Neuronal stem cell (in vitro differentiated cells): ENCODE measurements at regions not wholly inside any gene's neighbourhood (a gene's known extent, or its start where the extent isn't known, plus 50 kb on each side); places are given as distances from the start of the nearest gene placed in this dataset.
A peak's percentile ranks its signal among the peaks of the same experiment; 100 is the strongest.

Experiments used
- DNase-seq: peaks from one replicate; pipeline ENCODE4 v3.0.0-alpha.2; 2013; ENCODE audit warnings: low spot score
- H2AFZ ChIP-seq: one replicate; pipeline ENCODE4 v1.6.1; 2013; ENCODE audit warnings: mild to moderate bottlenecking, low read length, inconsistent platforms
- H2AK5ac ChIP-seq: 2 replicates; pipeline ENCODE4 v1.6.1; 2013; ENCODE audit warnings: low read depth, mild to moderate bottlenecking, inconsistent platforms, low read length, moderate library complexity, mixed read lengths
- H2BK120ac ChIP-seq: 2 replicates; pipeline ENCODE4 v1.6.1; 2013; ENCODE audit warnings: low read depth, mild to moderate bottlenecking, inconsistent platforms, low read length, moderate library complexity, mixed read lengths
- H2BK12ac ChIP-seq: one replicate; pipeline ENCODE4 v1.6.1; 2013; ENCODE audit warnings: low read length, inconsistent platforms
- H2BK15ac ChIP-seq: 2 replicates; pipeline ENCODE4 v1.6.1; 2013; ENCODE audit warnings: mild to moderate bottlenecking, low read length, inconsistent platforms, mixed read lengths
- H2BK5ac ChIP-seq: one replicate; pipeline ENCODE4 v1.6.1; 2013; ENCODE audit warnings: inconsistent platforms, mild to moderate bottlenecking, low read length, moderate library complexity
- H3K14ac ChIP-seq: one replicate; pipeline ENCODE4 v1.6.1; 2013; ENCODE audit warnings: low read length, inconsistent platforms
- H3K18ac ChIP-seq: 2 replicates; pipeline ENCODE4 v1.6.1; 2013; ENCODE audit warnings: low read length, inconsistent platforms
- H3K23ac ChIP-seq: 2 replicates; pipeline ENCODE4 v1.6.1; 2013; ENCODE audit warnings: low read depth, mild to moderate bottlenecking, mixed read lengths, low read length, inconsistent platforms; ENCODE audit not compliant: poor library complexity
- H3K27ac ChIP-seq: replicated peaks from 3 replicates; pipeline ENCODE4 v1.5.1; 2013; ENCODE audit warnings: low read length, inconsistent platforms
- H3K27me3 ChIP-seq, 3 experiments: 2 replicates each; pipeline ENCODE4 v1.6.1; 2013; ENCODE audit warnings: low read length in 3 of 3, mild to moderate bottlenecking in 2 of 3, inconsistent platforms in 1 of 3, low read depth in 1 of 3, mixed read lengths in 1 of 3, moderate library complexity in 1 of 3; ENCODE audit not compliant: control insufficient read depth in 3 of 3, insufficient read depth in 3 of 3
- H3K36me3 ChIP-seq, 2 donors: replicated peaks in 1 of 2; 2 replicates each; pipeline ENCODE4 v1.6.1; 2013; ENCODE audit warnings: low read length in 2 of 2; ENCODE audit not compliant: control insufficient read depth in 2 of 2, insufficient read depth in 2 of 2
- H3K4ac ChIP-seq: 2 replicates; pipeline ENCODE4 v1.6.1; 2013; ENCODE audit warnings: inconsistent platforms, mild to moderate bottlenecking, low read length, moderate library complexity
- H3K4me1 ChIP-seq, 2 donors: 1 replicate in 1 of 2; 2 replicates in 1 of 2; pipeline ENCODE4 v1.6.1; 2013; ENCODE audit warnings: low read length in 2 of 2, low read depth in 1 of 2; ENCODE audit not compliant: control insufficient read depth in 2 of 2, insufficient read depth in 1 of 2
- H3K4me2 ChIP-seq: one replicate; pipeline ENCODE4 v1.6.1; 2013; ENCODE audit warnings: mild to moderate bottlenecking, low read length, inconsistent platforms; ENCODE audit not compliant: insufficient read depth, poor library complexity, severe bottlenecking
- H3K4me3 ChIP-seq, 2 donors: 2 replicates each; pipeline ENCODE4 v1.5.1; 2013; ENCODE audit warnings: low read length in 2 of 2, mild to moderate bottlenecking in 2 of 2, inconsistent platforms in 1 of 2, moderate library complexity in 1 of 2
- H3K79me1 ChIP-seq: one replicate; pipeline ENCODE4 v1.6.1; 2013; ENCODE audit warnings: low read depth, mild to moderate bottlenecking, inconsistent platforms, low read length, moderate library complexity
- H3K9ac ChIP-seq: one replicate; pipeline ENCODE4 v1.6.1; 2013; ENCODE audit warnings: mild to moderate bottlenecking, low read depth, low read length, inconsistent platforms; ENCODE audit not compliant: poor library complexity
- H3K9me3 ChIP-seq, 2 donors: replicated peaks in 1 of 2; 2 replicates each; pipeline versions ENCODE3 to v1.6.1; 2013; ENCODE audit warnings: low read length in 2 of 2, mild to moderate bottlenecking in 2 of 2, inconsistent platforms in 1 of 2, low read depth in 1 of 2, mixed read lengths in 1 of 2, moderate library complexity in 1 of 2; ENCODE audit not compliant: control insufficient read depth in 2 of 2, insufficient read depth in 1 of 2
- H4K8ac ChIP-seq: one replicate; pipeline ENCODE4 v1.6.1; 2013; ENCODE audit warnings: low read depth, mild to moderate bottlenecking, inconsistent platforms, low read length, moderate library complexity
- H4K91ac ChIP-seq: one replicate; pipeline ENCODE4 v1.6.1; 2013; ENCODE audit warnings: low read length, low read depth, mild to moderate bottlenecking, inconsistent platforms; ENCODE audit not compliant: poor library complexity
- WGBS, 2 donors: extraction: QIAGEN DNeasy Blood & Tissue Kit; methylation state at CpG; one replicate each; pipeline ENCODE4 v1.1.7; 2013; ENCODE audit warnings: missing lambda C conversion rate in 2 of 2, mixed read lengths in 1 of 2; ENCODE audit not compliant: insufficient read length in 2 of 2, insufficient replicate concordance in 1 of 2; ENCODE audit errors: extremely low coverage in 2 of 2; 5-methylcytosine and 5-hydroxymethylcytosine counted together

DNA sequence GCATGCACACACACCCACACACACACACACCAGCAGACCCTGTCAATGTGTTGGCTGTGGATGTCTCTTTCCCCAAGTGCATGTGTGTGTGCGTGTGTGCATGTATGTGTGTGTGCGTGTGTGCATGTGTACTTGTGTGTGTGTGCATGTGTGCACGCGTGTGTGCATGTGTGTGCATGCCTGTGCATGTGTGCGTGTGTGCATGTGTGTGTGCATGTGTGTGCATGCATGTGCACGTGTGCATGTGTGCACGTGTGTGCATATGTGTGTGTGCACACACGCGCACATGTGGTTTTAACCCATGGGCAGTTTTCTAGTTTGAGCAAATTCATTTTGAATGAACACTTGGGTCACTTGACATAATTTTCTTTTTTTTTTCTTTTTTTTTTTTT, 268.8 kb upstream of the IRX1 start:
- Histone ChIP-seq H3K9ac (no peak overlapping the region), H2BK12ac (no peak overlapping the region), H2BK5ac (no peak overlapping the region), H3K27me3 (peaks cover 0 to 7% (median 0%) of the 10 kb centered on the region in 3 experiments), H3K9me3 (peaks cover 0 to 8% of the 10 kb centered on the region in 2 donors), H2BK120ac (no peak overlapping the region), H2AK5ac (no peak overlapping the region), H3K23ac (no peak overlapping the region), H3K14ac (peak overlapping the region; percentile 72), H3K4ac (peak overlapping the region; percentile 55), H3K4me2 (no peak overlapping the region), H2AFZ (no peak overlapping the region), H3K27ac (no peak overlapping the region), H2BK15ac (no peak overlapping the region), H3K18ac (no peak overlapping the region), H3K4me1 (no peaks in the 10 kb centered on the region), H3K79me1 (no peaks in the 10 kb centered on the region), H4K91ac (no peak overlapping the region), H3K36me3 (peaks cover 0 to 2% of the 10 kb centered on the region in 2 donors), H4K8ac (no peak overlapping the region), H3K4me3 (peak overlapping the region in 1 of 2 donors; percentile 73)
- no CpG with 5 or more reads among the region's 9 CpGs for WGBS, 2 donors
- DNase-seq = no peak

- no peak for DNase-seq
- no peak overlapping the region for H3K14ac ChIP-seq
- no peak overlapping the region for H3K23ac ChIP-seq
- no peak overlapping the region for H2BK5ac ChIP-seq
- H3K4me2 ChIP-seq = no peak overlapping the region
- no peak overlapping the region for H3K27ac ChIP-seq
- no peak overlapping the region for H3K9ac ChIP-seq
- H3K27me3 ChIP-seq = peaks cover 0 to 7% (median 0%) of the 10 kb centered on the region in 3 experiments
- H3K4me1 ChIP-seq = no peaks in the 10 kb centered on the region
- no peak overlapping the region for H2BK15ac ChIP-seq
- no peak overlapping the region for H4K91ac ChIP-seq
- H2BK120ac ChIP-seq = no peak overlapping the region
- no peak overlapping the region for H2BK12ac ChIP-seq
- no peak overlapping the region for H3K4me3 ChIP-seq
- H4K8ac ChIP-seq = no peak overlapping the region
- WGBS, 2 donors = no CpG with 5 or more reads among the region's 36 CpGs
- H3K9me3 ChIP-seq = peaks cover 0 to 8% of the 10 kb centered on the region in 2 donors
- H3K79me1 ChIP-seq = no peaks in the 10 kb centered on the region
- H3K4ac ChIP-seq = no peak overlapping the region
- H3K36me3 ChIP-seq = peaks cover 0 to 2% of the 10 kb centered on the region in 2 donors
- no peak overlapping the region for H2AK5ac ChIP-seq
- no peak overlapping the region for H3K18ac ChIP-seq
- no peak overlapping the region for H2AFZ ChIP-seq
Observed at GRCh38 chr5:3325972-3326840, 269.4 kb upstream of the IRX1 start.

GRCh38 chr5:3325201-3325971, 270.2 kb upstream of the IRX1 start:
- Histone ChIP-seq H3K4me3 (no peak overlapping the region), H4K8ac (no peak overlapping the region), H2AFZ (no peak overlapping the region), H2BK15ac (no peak overlapping the region), H2BK5ac (no peak overlapping the region), H3K4me2 (no peak overlapping the region), H3K9ac (no peak overlapping the region), H3K18ac (no peak overlapping the region), H3K27me3 (peaks cover 0 to 7% (median 0%) of the 10 kb centered on the region in 3 experiments), H3K4ac (no peak overlapping the region), H3K27ac (no peak overlapping the region), H3K36me3 (peaks cover 0 to 2% of the 10 kb centered on the region in 2 donors), H2BK120ac (no peak overlapping the region), H3K14ac (no peak overlapping the region), H2AK5ac (no peak overlapping the region), H3K23ac (peak overlapping the region; percentile 69), H3K9me3 (peaks cover 0 to 8% of the 10 kb centered on the region in 2 donors), H2BK12ac (no peak overlapping the region), H3K79me1 (no peaks in the 10 kb centered on the region), H3K4me1 (no peaks in the 10 kb centered on the region), H4K91ac (no peak overlapping the region)
- no peak for DNase-seq
- WGBS, 2 donors = no CpG with 5 or more reads among the region's 28 CpGs
